Heart left ventricle (tissue), 16 donors: ENCODE measurements at regions not wholly inside any gene's neighbourhood (a gene's known extent, or its start where the extent isn't known, plus 50 kb on each side); places are given as distances from the start of the nearest gene placed in this dataset.
A peak's percentile ranks its signal among the peaks of the same experiment; 100 is the strongest.

Experiments
- ATAC-seq, 4 donors: fragments of 200-7000 bp; cut with Tn5 transposase; one replicate each; pipeline ENCODE4 v1.9.1; 2020 to 2022; ENCODE audit warnings: moderate library complexity in 4 of 4, mild to moderate bottlenecking in 3 of 4, moderate number of reproducible peaks in 1 of 4
- DNase-seq, 5 donors: peaks; one replicate each; pipeline ENCODE4 v3.0.0-alpha.2; 2020
- H3K27ac ChIP-seq, 12 donors: fragments of 200-600 bp; sonication (generic) in 4 of 12; one replicate each; pipeline versions ENCODE4 v1.5.0 to v1.8.0; 2016 to 2022; ENCODE audit warnings: mild to moderate bottlenecking in 2 of 12
- H3K27me3 ChIP-seq, 9 donors: fragments of 200-600 bp; sonication (generic) in 2 of 9; one replicate each; pipeline versions ENCODE4 v1.5.1 to v1.8.0; 2016 to 2022; ENCODE audit warnings: mild to moderate bottlenecking in 3 of 9
- H3K36me3 ChIP-seq, 9 donors: fragments of 200-600 bp; sonication (generic) in 2 of 9; one replicate each; pipeline versions ENCODE4 v1.5.0 to v1.8.0; 2018 to 2022; ENCODE audit warnings: mild to moderate bottlenecking in 2 of 9
- H3K4me1 ChIP-seq, 12 donors: fragments of 200-600 bp; sonication (generic) in 4 of 12; one replicate each; pipeline versions ENCODE4 v1.5.0 to v1.8.0; 2016 to 2022; ENCODE audit warnings: mild to moderate bottlenecking in 3 of 12
- H3K4me3 ChIP-seq, 12 donors: fragments of 200-600 bp; sonication (generic) in 4 of 12; one replicate each; pipeline versions ENCODE4 v1.5.0 to v1.8.0; 2017 to 2022; ENCODE audit warnings: mild to moderate bottlenecking in 9 of 12, moderate library complexity in 4 of 12
- H3K9me3 ChIP-seq, 12 donors: fragments of 200-600 bp; sonication (generic) in 4 of 12; one replicate each; pipeline versions ENCODE4 v1.5.0 to v1.8.0; 2016 to 2022; ENCODE audit warnings: mild to moderate bottlenecking in 1 of 12
- CTCF ChIP-seq, 12 donors: fragments of 200-600 bp; sonication (generic) in 4 of 12; IDR thresholded peaks; one replicate each; pipeline versions ENCODE4 v1.5.0 to v1.8.0; 2018 to 2022; ENCODE audit warnings: antibody characterized with exemption in 12 of 12, mild to moderate bottlenecking in 5 of 12
- POLR2A ChIP-seq, 2 donors: fragments of 450-650 bp; IDR thresholded peaks; one replicate each; pipeline ENCODE4 v1.6.1; 2017; ENCODE audit warnings: antibody characterized with exemption in 2 of 2, mild to moderate bottlenecking in 2 of 2, moderate library complexity in 2 of 2
- WGBS, 4 donors: extraction: QIAGEN DNeasy Blood & Tissue Kit in 2 of 4; methylation state at CpG; one replicate each; pipeline versions ENCODE4 v1.1.5 to v1.1.7; 2013 to 2018; 5-methylcytosine and 5-hydroxymethylcytosine counted together
- intact Hi-C, 10 donors: fragments of 100-400 bp; cut with DNase I; formaldehyde crosslinking; loops; one replicate each; pipeline versions ENCODE4 v1.11.1 to v1.14.2; 2022
- donor health status: ischemic (EF 13 %, LVEDD 7.1; RV severe dilation, severe dysfunction).
- donor health status: healthy with polysubstance abuse.
- donor health status: DM: no; HTN: yes; CAD: no.
- donor health status: DM: no; HTN: no; CAD: no.
- donor health status: ischemic (EF 25% LVEDD 6.9; RV normal size, moderate dysfunction).
- donor health status: ischemic (EF 25% LVEDD 5.7; RV mildly dilated, moderate dysfunction).
- donor health status: healthy.
- donor health status: DM: yes; HTN: yes; CAD: no.
- donor health status: ischemic (EF 35%, LVEDD 5.7; RV mildly dilated, moderate dysfunction).
- donor health status: nonischemic (EF 11% LVEDD 7.7; RV severe dilation, severe dysfunction).
- donor health status: DM: yes; HTN: yes; CAD: no.
- donor health status: PGD.
- donor health status: ischemic (EF 29% LVEDD 5.4; RV normal size, mild dysfunction).
- donor health status: nonischemic (EF 23%, LVEDD 6.1; RV moderate dilation, normal function).

- 94 to 97% (median 96%) methylated on average over 4 of the region's 4 CpGs for WGBS, 4 donors
- no peak for TF ChIP-seq CTCF (IDR thresholded peaks at IDR 0.05)
- no peak overlapping the region for H3K27ac ChIP-seq
- H3K4me1 ChIP-seq: no peaks in the 10 kb centered on the region
- H3K27me3 ChIP-seq: no peaks in the 10 kb centered on the region
- intact Hi-C loops: no loop called here
- no peak overlapping the region for H3K4me3 ChIP-seq
- DNase-seq (no peak), ATAC-seq (no peak)
- H3K36me3 ChIP-seq: no peaks in the 10 kb centered on the region
- H3K9me3 ChIP-seq: no peaks in the 10 kb centered on the region
These were observed 752.3 kb upstream of the ADAMTS5 start for GRCh38 chr21:27719226-27719625.

- H3K4me3 ChIP-seq: no peak overlapping the region
- 82 to 97% (median 93%) methylated on average over 1 of the region's 1 CpG for WGBS, 4 donors
- H3K27me3 ChIP-seq: no peaks in the 10 kb centered on the region
- H3K4me1 ChIP-seq: no peaks in the 10 kb centered on the region
- no peak for ATAC-seq
- H3K9me3 ChIP-seq: peaks cover 0 to 9% (median 0%) of the 10 kb centered on the region in 12 donors
- intact Hi-C loops: no loop called here
- TF ChIP-seq POLR2A (IDR thresholded peaks at IDR 0.05) (no peak), CTCF (IDR thresholded peaks at IDR 0.05) (no peak)
- no peak overlapping the region for H3K27ac ChIP-seq
- H3K36me3 ChIP-seq: no peaks in the 10 kb centered on the region
- no peak for DNase-seq
These were observed 748.2 kb upstream of the ADAMTS5 start for GRCh38 chr21:27715131-27715530.

DNA sequence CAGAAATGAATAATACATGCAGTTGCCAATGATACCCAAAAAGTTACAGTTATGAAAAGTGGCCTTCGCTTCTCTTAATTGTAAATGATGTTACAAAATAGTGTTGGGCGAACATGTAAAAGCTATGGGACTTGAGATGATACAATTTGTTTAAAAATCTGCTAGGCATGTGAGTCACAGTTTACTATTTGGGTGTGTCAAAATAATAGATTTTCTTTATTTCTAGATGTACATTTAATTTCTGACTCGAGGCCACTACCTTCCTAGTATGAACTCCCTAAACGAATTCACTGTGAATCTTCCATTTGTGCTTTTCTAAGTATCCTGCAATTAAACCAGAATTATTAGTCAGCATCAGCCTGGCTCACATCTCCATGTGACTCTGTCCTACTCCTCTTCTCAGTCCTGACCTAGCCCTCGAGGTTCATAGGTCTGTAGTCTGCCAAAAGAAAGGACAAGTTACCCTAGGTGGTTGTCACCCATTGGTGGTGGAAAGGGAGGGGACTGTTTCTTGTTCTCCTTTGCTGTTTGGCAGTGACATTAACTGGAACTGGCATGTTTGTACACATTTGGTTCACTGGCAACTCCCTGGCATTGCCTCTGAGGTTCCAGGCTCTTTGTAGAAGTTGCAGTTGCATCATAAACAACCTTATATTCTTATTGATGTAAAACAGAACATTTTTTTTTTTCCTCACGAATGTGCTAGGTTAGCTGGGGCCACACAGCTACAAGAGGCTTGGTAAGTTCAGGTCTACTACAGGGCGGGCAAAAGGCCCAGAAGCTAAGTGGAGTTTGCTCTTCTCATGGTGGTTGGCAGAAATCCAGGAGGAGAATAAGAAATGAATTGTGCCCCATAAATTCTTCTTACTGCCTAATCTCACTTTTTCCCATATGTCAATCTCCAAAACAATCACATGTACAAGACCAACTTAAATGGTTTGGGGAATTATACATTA lies 746.5 kb upstream of the ADAMTS5 start:
- no peak for TF ChIP-seq CTCF (IDR thresholded peaks at IDR 0.05)
- TF ChIP-seq POLR2A (IDR thresholded peaks at IDR 0.05): no peak
- DNase-seq: no peak
- WGBS, 4 donors: 79 to 81% (median 79%) methylated on average over 7 of the region's 7 CpGs
- H3K4me3 ChIP-seq: no peak overlapping the region
- no peaks in the 10 kb centered on the region for H3K4me1 ChIP-seq
- no peaks in the 10 kb centered on the region for H3K36me3 ChIP-seq
- no peaks in the 10 kb centered on the region for H3K27me3 ChIP-seq
- H3K9me3 ChIP-seq: peaks cover 0 to 16% (median under 1%) of the 10 kb centered on the region in 12 donors
- peak in 1 of 4 donors; percentile 46 for ATAC-seq
- intact Hi-C loops: no loop called here
- peak overlapping the region in 1 of 12 donors; percentile 42 for H3K27ac ChIP-seq

GRCh38 chr21:27704567-27705166 lies 737.8 kb upstream of the ADAMTS5 start:
- WGBS, 4 donors: 84 to 95% (median 94%) methylated on average over 8 of the region's 8 CpGs
- intact Hi-C loops: loop anchor here (5.0 to 10.0 kb wide), 17 partner anchors 93 to 1233 kb away; no protein-coding TSS in a partner anchor
- no peak for DNase-seq
- Histone ChIP-seq H3K4me3 (no peak overlapping the region), H3K36me3 (no peaks in the 10 kb centered on the region), H3K27ac (peak overlapping the region in 1 of 12 donors; percentile 53), H3K4me1 (peaks cover 0 to 8% (median 0%) of the 10 kb centered on the region in 12 donors), H3K9me3 (peaks cover 0 to 16% (median 5%) of the 10 kb centered on the region in 12 donors), H3K27me3 (no peaks in the 10 kb centered on the region)
- no peak for ATAC-seq
- no peak for TF ChIP-seq CTCF (IDR thresholded peaks at IDR 0.05)
- TF ChIP-seq POLR2A (IDR thresholded peaks at IDR 0.05): no peak
